Left colon (tissue), 2 donors: ENCODE measurements at regions not wholly inside any gene's neighbourhood (a gene's known extent, or its start where the extent isn't known, plus 50 kb on each side); places are given as distances from the start of the nearest gene placed in this dataset.
"Not testable (repeated sequence)": the region's sequence is repeated elsewhere in the genome, so short reads cannot be mapped to it uniquely, and the experiment has no call there.

Experiments used
- ATAC-seq: fragments of 200-7000 bp; cut with Tn5 transposase; one replicate; pipeline ENCODE4 v1.9.1; 2020; ENCODE audit warnings: mild to moderate bottlenecking, moderate library complexity
- DNase-seq, 2 donors: peaks; one replicate each; pipeline ENCODE4 v3.0.0-alpha.2; 2020
- intact Hi-C, 2 donors: fragments of 100-400 bp; cut with DNase I in 1 of 2; cut with micrococcal nuclease in 1 of 2; formaldehyde crosslinking; loops; one replicate each; pipeline versions ENCODE4 v1.11.2 to v1.14.0; 2022; cut with DNase I, micrococcal nuclease
- donor health status: DM: no; HTN: no; CAD: no.
- donor health status: DM: yes; HTN: yes; CAD: no.

DNA sequence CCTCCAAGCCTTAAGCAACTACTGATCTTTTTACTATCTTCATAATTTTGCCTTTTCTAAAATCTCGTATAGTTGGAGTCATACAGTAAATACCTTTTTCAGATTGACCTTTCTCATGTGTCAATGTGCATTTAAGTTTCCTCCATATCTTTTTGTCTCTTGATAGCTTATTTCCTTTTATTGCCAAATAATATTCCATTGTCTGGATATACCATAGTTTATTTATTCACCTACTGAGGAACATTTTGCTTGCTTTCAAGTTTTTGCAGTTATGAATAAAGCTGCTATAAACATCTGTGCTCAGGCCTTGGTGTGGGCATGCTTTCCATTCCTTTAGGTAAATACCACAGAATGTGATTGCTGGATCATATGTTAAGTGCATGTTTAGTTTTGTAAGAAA is 161.2 kb upstream of the GNAI1 start:
- intact Hi-C loops: no loop called here
- ATAC-seq (no peak), DNase-seq (no peak)

DNA sequence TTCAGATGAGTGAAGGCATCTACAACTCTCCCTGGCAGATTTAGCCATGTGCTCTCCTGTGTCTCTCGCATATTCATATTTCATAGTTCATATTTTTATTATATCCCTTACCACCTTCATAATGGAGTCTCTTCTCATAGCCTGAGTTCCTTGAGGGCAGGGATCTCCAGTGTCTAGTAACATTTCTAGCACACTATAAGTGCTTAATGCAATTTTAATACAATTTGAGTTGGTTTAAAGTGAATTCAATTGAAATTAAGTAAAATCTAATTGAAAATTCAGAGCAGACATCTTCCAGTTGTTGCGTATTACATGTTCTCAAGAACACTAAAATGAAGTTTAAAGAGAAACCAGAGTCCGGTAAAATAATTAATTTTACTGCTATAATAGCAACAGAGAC is 163.6 kb upstream of the GNAI1 start:
- intact Hi-C loops: no loop called here
- ATAC-seq: no peak
- no peak for DNase-seq

DNA sequence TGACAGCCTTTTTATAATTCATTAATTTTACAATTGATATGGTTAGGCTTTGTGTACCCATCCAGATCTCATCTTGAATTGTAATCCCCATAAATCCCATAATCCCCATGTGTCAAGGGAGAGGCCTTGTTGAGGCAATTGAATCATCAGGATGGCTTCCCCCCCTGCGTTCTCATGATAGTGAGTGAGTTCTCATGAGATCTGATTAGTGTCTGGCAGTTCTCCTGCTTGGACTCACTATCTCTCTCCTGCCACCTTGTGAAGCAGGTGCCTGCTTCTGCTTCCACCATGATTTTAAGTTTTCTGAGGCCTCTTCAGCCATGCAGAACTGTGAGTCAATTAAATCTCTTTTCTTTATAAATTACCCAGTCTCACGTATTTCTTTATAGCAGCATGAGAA is 165.7 kb upstream of the GNAI1 start:
- intact Hi-C loops: no loop called here
- no peak for DNase-seq
- ATAC-seq: no peak

DNA sequence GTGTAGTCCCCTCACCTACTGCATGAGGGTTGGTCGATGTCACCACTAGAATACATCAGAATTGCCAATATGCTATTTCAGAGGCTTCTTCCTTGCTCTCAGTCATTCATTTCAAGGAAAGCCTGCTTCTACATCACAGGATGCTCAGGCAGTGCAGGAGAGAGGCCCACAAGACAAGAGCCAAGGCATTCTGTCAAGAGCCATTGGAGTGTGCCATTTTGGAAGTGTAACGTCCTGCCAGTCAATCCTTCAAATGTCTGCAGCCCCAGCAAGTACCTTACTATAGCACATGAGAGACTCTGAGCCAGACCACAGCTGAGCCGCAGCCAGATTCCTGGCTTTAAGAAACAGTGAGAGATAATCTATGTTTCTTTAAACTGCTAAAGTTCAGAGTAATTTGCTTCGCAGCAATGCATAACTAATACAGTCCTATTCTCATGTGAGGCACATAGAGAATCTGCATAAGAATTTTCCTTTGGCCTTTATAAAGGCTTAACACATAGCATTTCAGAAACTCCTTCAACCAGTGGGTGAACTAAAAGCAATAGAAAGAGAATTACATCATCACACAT is 166.5 kb upstream of the GNAI1 start:
- intact Hi-C loops: no loop called here
- DNase-seq: no peak

DNA sequence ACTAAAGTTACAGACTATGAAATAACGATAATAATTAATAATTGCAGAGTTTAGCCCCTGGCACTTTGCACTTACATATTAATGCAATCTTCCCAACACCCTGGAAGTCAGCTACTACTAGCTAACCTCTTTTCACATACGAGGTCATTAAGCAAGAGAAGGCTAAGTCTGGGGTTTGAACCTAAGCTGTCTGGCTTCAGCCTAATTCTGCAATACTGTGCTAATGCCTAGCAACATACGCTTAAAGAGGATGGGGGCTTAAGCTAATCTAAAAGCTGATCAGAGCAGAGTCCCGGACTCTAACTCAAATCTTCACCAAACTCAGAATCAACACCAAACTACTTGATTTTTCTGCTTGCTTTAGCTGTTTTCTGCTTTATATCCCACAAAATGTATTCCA is 168.7 kb upstream of the GNAI1 start:
- DNase-seq (no peak), ATAC-seq (no peak)
- intact Hi-C loops: no loop called here

More for the DNA sequence above, 166.5 kb upstream of the GNAI1 start:
- ATAC-seq: no peak

DNA sequence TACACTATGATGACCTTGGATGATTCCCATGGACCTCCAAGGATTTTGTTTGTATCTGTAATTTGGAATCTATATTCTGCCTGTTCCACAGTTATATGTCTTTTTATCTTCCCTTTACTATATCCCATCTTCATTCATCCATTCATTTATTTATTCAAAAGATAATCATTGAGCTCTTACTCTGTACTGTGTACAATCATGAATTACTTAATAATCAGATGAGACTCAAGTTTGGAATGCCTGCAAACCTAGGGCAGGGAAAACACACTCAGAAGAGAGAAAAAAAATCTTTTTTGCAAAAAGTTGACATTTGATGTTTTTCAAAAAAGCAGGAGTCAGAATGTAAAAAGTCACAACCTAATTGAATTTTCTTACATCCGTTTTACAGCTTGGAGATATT is 170.2 kb upstream of the GNAI1 start:
- no peak for ATAC-seq
- DNase-seq: no peak
- intact Hi-C loops: no loop called here

DNA sequence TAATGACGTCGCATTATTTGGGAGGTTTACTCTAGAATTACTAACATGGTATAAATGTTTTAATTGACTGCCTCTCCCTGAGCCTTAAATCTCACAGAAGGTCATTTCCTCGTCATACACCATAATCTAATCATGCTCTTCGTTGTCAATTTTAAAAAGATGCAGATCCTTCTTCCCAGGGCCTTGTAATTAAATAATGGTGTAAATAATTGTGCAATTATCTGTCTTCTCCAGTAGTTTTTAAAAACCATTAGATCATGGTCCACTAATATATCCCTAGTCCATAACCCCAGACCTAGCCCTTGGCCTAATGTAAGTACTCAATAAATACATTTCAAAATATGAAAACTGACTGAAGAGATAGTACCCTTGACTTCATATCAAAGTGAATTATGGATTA is 181.5 kb upstream of the GNAI1 start:
- DNase-seq: no peak
- intact Hi-C loops: no loop called here
- ATAC-seq: no peak

DNA sequence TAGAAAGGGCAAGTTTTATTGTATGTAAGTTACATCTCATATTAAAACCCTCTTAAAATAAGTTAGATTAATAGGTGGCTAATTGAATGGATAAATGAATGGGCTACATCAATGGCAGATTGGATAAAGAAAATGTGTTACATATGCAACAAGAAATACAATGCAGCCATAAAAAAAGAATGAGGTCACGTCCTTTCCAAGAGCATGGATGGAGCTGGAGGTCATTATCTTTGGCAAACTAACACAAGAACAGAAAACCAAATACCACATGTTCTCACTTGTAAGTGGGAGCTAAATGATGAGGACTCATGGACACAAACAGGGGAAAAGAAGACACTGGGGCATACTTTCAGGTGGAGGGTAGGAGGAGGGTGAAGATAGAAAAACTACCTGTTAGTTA is 182.2 kb upstream of the GNAI1 start:
- no peak for ATAC-seq
- intact Hi-C loops: no loop called here
- DNase-seq: no peak

DNA sequence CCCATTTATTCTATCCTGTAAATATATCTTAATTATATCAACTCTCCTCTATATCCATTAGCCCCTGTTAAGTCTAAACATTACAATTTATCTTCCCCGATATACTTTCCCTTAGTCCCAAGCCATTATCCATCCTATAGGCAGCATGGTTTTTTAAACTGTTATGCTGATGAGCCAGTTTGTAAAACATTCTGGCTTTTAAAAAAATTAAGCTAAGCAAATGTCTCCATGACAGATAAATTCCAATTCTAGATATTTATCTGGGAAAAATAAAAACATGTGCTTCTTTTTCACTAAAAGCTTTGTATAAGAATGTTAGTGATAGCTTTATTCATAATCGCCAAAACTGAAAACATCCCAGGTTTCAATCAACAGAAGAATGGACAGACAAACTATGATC is 183.2 kb upstream of the GNAI1 start:
- no peak for ATAC-seq
- intact Hi-C loops: no loop called here
- DNase-seq: no peak

DNA sequence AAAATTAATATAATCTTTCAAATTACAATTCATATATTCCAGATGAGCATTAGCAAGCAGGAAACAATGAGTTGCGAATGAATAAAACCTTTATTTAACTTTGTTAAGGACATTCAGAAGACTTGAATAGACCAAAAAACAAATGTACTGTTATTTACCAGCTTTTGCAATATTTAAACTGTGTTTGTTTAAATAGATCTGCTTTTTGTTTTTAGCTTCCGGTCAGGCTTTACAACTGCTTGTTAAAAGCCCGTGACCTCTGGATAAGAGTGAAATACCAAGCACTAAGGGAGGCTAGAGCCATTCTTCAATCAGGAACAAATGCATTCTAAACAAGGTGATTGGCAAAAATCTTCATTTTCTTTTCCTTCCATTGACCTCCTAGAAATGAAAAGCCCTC is 184.9 kb upstream of the GNAI1 start:
- intact Hi-C loops: no loop called here
- DNase-seq: no peak
- no peak for ATAC-seq

DNA sequence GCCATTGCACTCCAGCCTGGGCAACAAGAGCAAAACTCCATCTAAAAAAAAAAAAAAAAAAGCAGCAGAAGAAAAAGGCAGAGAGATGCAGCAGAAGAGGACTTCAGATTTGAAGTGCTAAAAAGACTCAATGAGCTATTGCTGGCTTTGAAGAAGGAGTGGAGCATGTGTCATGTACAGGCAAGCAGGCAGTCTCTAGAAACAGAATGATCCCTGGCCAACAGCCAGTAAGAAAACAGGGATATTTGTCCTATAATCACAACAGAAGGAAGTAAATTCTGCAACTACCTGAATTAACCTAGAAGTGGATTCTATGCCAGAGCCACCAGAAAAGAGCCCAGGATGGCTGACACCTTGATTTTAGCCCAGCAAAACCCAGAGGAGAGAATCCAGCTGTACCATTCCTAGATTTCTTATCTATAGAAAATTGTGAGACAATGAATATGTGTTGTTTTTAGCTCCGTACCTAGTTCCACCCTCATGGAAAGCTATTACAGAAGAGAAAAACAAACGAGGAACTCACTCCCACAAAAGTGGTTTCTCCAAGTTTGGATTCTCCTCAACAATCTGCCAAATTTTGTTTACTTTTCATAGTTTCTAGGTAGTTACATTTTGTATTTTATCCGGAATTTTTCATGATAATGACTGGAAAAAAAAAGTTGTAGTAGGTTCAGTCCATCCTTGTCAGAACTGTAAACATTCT is 198.2 kb upstream of the GNAI1 start:
- DNase-seq (no peak), ATAC-seq (no peak)
- intact Hi-C loops: no loop called here

DNA sequence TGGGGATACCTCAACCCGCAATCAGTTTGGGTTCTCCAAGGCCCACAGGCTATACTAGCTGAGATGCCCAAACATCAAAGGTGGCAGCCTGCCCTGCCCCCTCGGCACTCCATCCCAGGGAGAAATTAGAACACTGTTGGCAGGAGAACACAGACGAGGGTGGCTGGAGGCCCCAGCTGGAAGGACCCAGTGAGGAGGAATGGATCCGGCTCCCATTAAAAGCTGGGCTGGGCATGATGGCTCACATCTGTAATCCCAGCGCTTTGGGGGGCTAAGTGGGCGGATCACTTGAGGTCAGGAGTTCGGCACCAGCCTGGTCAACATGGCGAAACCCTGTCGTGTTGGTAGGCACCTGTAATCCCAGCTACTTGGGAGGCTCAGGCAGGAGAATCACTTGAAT is 199.9 kb upstream of the GNAI1 start:
- intact Hi-C loops: no loop called here
- DNase-seq (no peak), ATAC-seq (no peak)

DNA sequence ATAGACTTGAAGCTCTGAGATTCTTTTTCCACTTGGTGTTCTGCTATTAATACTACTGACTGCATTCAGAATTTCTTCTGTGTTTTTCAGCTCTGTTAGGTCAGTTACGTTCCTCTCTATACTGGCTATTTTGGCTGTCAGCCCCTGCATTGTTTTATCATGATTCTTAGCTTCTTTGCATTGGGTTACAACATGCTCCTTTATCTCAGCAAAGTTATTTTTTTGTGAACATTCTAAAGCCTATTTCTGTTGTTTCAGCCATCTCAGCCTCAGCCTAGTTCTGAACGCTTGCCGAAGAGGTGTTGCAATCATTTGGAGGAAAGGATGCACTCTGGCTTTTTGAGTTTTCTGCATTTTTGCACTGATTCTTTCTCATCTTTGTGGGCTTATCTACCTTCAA is 201.5 kb upstream of the GNAI1 start:
- no peak for DNase-seq
- intact Hi-C loops: no loop called here

DNA sequence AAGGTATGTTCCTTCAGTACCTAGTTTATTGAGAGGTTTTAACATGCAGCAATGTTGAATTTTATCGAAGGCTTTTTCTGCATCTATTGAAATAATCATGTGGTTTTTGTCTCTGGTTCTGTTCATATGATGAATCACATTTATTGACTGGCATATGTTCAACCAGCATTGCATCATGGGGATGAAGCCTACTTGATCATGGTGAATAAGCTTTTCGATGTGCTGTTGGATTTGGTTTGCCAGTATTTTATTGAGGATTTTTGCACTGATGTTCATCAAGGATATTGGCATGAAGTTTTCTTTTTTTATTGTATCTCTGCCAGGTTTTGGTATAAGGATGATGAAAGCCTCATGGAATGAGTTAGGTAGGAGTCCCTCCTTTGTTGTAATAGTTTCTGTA is 204.0 kb upstream of the GNAI1 start:
- ATAC-seq (no peak), DNase-seq (no peak)
- intact Hi-C loops: no loop called here

More for the DNA sequence above, 201.5 kb upstream of the GNAI1 start:
- no peak for ATAC-seq

DNA sequence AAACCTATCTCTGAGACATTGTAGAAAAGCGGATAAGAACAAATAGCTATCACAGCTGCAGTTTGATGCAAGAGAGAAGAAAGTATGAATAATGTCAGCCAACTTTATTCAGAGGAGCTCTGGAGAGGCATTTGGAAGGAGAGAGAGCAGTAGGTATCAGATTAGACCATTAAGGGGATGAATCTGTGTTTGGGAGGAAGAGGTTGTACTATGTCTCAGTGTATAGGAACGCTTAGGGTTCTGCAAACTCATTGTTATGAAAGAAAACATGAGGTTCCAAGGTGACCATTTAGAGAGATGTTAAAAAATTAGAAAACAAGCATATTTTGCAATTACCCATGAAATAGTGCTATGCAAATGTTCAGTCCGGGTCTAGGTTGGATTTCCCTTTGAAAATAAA is 207.5 kb upstream of the GNAI1 start:
- intact Hi-C loops: no loop called here
- ATAC-seq (no peak), DNase-seq (no peak)

DNA sequence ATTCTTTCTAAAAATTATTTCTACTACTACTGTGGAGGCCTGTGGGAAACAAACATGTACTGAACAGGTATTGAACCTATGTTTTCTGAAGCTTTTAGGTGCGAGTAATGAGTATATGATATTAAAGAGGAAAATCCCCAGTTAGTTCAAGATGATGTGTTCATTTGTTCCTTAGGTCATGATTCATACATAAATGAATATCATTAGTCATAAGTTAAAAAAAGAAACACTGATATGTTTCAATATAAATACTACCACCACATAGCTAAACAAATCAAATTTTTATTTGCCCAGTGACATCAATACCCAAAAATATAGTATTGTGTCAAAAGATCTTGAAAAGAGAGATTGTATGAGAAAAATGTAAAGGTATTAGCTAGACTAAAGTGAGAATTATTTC is 210.7 kb upstream of the GNAI1 start:
- intact Hi-C loops: no loop called here
- no peak for ATAC-seq
- DNase-seq: no peak

DNA sequence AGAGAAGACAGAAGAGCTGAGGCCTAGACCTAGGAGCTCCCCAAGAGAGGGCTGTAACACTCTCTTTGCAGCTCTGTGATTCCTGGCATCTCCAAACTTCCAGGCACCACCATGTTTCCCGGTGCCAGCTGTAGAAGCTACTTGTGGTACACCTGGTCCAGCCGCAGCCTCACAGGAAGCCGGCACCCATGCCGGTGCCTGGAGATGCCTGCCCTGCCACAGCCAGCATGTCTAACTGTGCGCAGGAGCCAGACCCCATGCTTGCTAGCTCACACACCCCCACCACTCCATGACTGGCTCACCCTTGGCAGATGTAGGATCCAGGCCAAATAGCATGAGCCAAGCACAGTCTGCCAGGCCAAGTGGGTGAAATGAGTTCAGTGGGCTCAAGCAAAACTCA is 211.7 kb upstream of the GNAI1 start:
- intact Hi-C loops: no loop called here
- ATAC-seq (no peak), DNase-seq (no peak)

DNA sequence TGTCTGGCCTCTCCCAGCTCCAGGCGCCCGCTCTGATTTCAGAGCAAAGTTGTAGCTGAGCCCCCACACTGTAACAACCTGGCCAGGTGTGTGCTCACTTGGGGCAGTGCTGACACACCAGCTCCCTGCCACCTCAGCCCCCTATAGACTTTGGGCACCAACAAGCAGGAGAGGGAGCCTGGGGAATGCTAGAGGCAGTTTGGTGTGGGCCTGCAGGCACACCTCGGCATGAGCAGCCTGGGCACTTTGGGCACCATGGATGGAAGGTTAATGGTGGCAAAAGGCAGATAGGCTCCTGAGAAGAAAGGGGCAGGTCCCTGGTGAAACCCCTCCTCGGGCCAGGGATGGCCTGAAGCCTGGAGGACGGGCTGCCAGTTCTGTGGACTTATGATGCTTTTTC is 212.7 kb upstream of the GNAI1 start:
- no peak for DNase-seq
- ATAC-seq: no peak
- intact Hi-C loops: no loop called here

DNA sequence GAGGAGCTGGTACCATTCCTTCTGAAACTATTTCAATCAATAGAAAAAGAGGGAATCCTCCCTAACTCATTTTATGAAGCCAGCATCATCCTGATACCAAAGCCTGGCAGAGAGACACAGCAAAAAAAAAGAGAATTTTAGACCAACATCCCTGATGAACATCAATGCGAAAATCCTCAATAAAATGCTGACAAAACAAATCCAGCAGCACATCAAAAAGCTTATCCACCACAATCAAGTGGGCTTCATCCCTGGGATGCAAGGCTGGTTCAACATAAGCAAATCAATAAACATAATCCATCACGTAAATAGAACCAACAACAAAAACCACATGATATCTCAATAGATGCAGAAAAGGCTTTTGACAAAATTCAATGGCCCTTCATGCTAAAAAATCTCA is 216.0 kb upstream of the GNAI1 start:
- intact Hi-C loops, DNase-seq, ATAC-seq: not testable (repeated sequence)

DNA sequence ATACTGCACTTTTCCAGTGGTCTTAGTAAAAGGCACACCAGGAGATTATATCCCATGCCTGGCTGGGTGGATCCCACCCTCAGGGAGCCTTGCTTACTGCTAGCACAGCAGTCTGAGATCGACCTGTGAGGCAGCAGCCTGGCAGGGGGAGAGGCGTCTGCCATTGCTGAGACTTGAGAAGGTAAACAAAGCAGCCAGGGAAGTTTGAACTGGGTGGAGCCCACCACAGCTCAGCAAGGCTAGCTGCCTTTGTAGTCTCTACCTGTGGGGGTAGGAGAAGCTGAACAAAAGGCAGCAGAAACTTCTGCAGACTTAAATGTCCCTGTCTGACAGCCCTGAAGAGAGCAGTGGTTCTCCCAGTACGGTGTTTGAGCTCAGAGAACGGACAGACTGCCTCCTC is 219.3 kb upstream of the GNAI1 start:
- ATAC-seq, DNase-seq, intact Hi-C loops: not testable (repeated sequence)

DNA sequence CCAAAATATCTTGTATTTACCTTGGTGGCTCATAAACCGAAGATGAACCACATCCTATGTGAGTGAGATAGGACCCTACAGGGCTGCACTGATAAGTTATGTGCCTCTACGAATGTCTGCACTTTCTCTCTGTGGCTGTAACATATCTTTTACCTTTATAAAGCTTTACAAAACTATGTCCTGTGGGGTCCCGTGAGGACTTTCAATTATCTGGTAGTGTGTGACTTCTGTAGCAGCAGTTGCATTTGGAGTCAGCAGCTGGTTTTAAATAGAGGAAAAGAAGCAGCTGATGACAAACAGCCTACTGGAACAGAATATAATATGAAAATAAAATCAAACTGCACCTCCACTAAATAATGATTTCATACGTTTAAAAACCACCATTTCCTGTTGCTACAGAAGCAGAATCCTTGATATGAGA is 222.4 kb upstream of the GNAI1 start:
- intact Hi-C loops: no loop called here
- DNase-seq (no peak), ATAC-seq (no peak)
